ENCODE measurements at regions not wholly inside any gene's neighbourhood (a gene's known extent, or its start where the extent isn't known, plus 50 kb on each side); places are given as distances from the start of the nearest gene placed in this dataset.

DNA sequence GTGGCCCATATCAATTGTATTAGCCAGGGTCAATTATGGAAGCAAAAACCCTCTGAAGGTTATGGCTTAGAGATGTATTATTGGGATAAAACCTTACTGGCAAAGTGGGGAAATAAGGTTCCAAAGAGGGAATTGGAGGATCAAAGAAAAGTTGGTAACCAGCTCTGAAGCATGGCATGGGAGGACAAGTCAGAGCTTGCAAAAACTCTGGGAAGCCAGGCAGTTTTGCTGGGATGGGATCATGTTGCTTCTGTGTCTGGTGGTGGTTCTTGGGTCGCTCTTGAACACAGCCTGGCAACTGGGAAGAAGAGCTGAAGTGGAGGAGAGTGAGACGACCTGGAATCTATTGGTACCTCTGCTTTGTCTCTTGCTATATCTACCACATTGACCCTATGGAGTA lies 162.6 kb downstream of the PMAIP1 start:
- TF ChIP-seq POLR2AphosphoS5 (IDR thresholded peaks at IDR 0.05; ENCODE audit: low read length) (no peak), JUNB (IDR thresholded peaks at IDR 0.05) (no peak), NFXL1 (IDR thresholded peaks at IDR 0.05; ENCODE audit: borderline replicate concordance) (no peak), CEBPB (IDR thresholded peaks at IDR 0.05; ENCODE audit: borderline replicate concordance in 1 of 2, low read depth in 2 of 2, low read length in 2 of 2) (no peak)
- TF ChIP-seq, protein P1, sequence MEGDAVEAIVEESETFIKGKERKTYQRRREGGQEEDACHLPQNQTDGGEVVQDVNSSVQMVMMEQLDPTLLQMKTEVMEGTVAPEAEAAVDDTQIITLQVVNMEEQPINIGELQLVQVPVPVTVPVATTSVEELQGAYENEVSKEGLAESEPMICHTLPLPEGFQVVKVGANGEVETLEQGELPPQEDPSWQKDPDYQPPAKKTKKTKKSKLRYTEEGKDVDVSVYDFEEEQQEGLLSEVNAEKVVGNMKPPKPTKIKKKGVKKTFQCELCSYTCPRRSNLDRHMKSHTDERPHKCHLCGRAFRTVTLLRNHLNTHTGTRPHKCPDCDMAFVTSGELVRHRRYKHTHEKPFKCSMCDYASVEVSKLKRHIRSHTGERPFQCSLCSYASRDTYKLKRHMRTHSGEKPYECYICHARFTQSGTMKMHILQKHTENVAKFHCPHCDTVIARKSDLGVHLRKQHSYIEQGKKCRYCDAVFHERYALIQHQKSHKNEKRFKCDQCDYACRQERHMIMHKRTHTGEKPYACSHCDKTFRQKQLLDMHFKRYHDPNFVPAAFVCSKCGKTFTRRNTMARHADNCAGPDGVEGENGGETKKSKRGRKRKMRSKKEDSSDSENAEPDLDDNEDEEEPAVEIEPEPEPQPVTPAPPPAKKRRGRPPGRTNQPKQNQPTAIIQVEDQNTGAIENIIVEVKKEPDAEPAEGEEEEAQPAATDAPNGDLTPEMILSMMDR (IDR thresholded peaks at IDR 0.05 in 2 of 3, conservative IDR thresholded peaks at IDR 0.05 in 1 of 3; ENCODE audit: control insufficient read depth in 2 of 3, extremely low read depth in 1 of 3, insufficient read depth in 1 of 3, low read depth in 3 of 3, low read length in 3 of 3) = no peak

Measured in GM12878 (cell line).